Hindlimb muscle (tissue), 1 donor: ENCODE measurements at regions not wholly inside any gene's neighbourhood (a gene's known extent, or its start where the extent isn't known, plus 50 kb on each side); places are given as distances from the start of the nearest gene placed in this dataset.
A peak's percentile ranks its signal among the peaks of the same experiment; 100 is the strongest.

Experiments
- DNase-seq: peaks from one replicate; pipeline ENCODE4 v3.0.0-alpha.2; 2013

DNA sequence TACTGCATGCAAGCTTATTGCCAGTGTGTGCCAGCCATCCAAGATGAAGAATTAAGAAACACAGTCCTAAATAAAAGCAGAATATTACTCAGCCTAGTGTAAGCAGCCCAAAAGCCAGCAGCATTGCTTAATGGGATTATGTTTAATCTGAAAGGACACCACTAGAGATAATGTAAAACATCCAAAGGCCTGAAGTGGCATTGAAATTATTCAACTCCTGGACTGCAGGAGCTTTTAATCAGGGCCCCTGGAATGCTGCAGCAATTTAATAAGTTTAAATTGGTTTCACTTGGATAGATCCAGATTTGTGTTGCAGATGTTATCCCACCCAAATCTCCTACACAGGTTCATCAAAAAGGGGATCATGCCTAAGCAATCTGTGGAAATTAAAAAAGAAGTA, 193.0 kb downstream of the C12orf50 start:
- DNase-seq, result no peak

GRCh38 chr12:87828382-87828973, 200.7 kb downstream of the C12orf50 start:
- DNase-seq, result no peak

DNA sequence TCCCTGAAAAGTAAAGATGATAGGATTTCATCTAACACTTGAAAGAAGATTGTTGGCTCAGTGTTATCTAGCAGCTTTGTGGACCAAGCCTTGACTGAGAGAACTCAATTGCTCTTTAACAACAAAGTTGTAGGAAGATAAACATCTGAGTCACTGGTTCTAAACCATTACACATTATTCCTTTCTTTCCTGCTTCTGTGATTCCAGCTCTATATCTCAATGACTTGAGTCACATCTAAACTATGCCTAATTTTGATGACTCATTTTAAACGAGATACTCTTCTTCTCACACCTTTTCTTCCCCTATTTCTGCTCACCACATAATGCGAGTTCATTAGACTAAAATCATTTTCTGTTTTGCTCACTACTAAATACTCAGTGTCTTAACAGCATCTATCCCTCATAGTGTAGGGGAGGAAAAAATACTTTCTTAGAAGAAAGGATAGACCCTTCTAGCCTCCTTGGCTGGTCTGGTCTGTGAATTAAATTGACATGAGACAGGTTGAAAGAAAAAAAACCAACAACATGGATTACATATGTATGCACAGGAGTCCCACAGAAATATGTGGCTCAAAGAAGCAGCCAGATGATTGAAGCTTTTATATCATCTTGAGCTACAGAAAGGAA, 201.4 kb downstream of the C12orf50 start:
- no peak for DNase-seq

DNA sequence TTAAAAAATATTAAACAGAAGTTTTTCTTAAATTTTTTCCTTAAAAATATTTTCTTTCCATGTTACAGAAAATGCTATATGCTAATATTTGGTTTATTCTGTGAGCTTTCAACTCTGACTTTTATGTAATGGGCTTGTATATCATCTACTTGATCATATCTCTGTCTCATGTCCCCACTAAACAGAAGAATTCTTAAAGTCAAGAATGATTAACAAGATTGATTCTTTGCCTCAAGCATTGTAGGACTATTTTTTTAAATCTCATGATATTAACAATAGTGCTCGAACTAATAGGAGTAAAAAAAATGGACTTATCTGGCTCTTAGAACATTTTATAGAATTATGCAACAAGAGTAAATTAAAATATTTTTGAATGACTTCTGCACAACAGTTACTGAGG, 206.3 kb downstream of the C12orf50 start:
- DNase-seq, result no peak

DNA sequence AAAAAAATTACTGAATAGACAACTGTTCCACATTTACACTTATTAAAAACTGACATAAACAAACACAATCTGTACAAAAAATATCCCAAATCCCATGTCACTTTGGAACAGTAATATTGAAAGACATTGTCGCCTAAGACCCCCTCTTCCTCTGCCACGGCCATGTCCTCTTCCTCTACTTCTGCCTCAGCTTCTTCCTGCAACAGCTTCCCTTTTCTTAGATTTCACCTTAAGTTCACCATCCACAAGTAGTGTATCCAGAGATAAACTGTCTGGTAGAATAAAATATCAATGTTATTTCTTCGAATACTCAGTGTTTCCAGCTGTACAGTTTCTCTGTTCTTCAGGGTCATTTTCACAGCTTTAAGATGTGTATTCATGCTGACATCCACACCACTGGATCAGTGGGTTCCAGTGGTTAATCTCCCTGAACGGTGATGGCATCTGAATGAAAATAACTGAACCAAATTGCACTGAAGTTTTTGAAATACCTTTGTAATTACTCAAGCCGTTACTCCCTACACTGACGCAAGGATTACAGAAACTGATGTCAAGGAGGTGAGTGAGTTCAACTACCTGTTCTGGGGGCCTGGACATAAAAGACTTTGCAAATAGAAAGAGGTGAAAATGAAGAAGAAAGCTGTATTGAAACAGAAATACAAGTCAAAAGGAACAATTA, 208.5 kb downstream of the C12orf50 start:
- no peak for DNase-seq

GRCh38 chr12:87818441-87818840, 210.8 kb downstream of the C12orf50 start:
- DNase-seq, result no peak

GRCh38 chr12:87815771-87816585, 213.2 kb downstream of the C12orf50 start:
- no peak for DNase-seq

GRCh38 chr12:87814625-87815024, 214.6 kb downstream of the C12orf50 start:
- DNase-seq, result no peak

DNA sequence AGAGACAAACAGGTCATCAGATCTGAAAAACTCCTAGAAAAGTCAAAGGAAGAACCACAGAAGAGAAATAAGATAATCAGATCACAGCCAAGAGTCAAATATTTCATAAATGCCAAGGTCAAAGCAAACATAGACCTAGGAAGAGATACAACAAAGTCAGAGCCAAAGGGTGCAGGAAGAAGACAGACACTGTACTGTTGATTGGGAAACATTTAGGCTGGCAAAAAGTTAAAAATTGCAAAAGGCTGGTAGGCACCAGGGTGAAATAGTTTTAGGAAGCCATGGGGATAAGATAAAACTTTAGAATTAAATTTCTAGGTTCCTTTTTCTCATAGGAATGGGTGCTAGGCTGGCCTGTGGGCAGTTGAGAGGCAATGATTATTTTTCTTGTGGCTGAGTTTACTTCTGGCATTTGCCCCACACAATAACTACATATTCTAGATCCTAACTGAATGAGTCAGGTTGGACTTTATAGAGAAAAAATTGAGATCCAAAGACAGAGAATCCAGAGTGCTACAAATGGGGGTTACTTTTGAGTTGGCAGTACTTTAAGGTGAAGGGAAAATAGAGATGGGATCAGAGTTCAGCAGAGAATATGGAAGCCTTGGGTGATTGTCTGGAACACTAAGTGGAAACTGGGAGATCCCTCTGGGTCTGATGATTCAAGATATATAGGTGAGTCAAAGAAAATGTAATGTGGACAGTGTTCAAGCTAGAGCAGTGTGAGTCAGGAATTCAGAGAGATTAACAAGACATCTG, 215.5 kb downstream of the C12orf50 start:
- DNase-seq, result no peak

DNA sequence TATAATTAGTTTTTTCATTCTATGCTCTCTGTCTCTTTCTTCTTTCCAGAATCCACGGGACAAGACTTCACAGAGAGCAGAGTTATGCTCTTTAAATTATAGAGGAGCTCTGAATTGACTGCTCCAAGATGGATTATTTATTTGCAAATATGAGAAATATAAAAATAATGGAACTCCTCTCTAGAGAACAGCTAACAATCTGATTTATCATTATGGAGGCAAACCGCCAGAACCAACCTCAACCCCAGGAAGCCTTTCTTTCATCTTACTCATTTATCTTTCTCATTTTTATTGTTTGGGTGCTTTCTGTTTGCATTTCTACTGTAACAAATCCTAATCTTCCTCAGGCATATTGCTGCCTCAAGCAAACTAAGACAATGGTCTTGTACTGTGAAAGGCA, 216.5 kb downstream of the C12orf50 start:
- DNase-seq, result no peak

GRCh38 chr12:87812030-87812429, 217.2 kb downstream of the C12orf50 start:
- DNase-seq, result no peak

GRCh38 chr12:87809916-87810315, 219.3 kb downstream of the C12orf50 start:
- DNase-seq, result no peak

GRCh38 chr12:87807086-87807485, 222.1 kb downstream of the C12orf50 start:
- DNase-seq, result no peak

DNA sequence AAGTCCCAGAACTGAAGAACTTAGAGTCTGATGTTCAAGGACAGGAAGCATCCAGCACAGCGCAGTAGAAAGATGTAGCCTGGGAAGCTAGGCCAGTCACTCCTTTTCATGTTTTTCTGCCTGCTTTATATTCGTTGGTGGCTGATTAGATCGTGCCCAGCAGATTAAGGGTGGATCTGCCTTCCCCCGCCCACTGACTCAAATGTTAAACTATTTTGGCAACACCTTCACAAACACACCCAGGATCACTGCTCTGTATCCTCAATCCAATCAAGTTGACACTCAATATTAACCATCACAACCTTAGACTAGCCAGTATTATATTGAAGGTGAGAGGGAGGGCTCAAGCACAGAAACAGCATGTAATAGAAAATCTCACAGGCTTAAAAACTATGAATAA, 222.9 kb downstream of the C12orf50 start:
- DNase-seq, result no peak

DNA sequence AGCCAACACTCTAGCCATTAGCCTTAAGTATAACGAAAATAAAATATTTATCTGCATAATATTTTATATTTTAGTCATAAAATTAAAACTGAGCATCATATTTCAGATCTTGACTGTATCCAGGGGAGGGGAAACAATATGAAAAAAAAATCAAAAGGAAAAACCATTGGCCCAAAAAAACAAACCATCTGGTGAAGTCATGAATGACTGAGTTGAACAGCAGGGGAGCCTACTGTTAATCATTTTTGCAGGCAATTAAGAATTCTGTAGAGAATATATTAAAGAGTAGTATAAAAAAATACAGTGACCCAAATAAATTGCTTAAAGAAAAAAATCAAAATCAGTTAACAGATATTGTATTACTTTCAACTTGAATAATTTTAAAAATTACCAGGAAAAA, 224.8 kb downstream of the C12orf50 start:
- DNase-seq, result no peak

- no peak for DNase-seq
Observed at GRCh38 chr12:87802721-87803011, 226.5 kb downstream of the C12orf50 start.

DNA sequence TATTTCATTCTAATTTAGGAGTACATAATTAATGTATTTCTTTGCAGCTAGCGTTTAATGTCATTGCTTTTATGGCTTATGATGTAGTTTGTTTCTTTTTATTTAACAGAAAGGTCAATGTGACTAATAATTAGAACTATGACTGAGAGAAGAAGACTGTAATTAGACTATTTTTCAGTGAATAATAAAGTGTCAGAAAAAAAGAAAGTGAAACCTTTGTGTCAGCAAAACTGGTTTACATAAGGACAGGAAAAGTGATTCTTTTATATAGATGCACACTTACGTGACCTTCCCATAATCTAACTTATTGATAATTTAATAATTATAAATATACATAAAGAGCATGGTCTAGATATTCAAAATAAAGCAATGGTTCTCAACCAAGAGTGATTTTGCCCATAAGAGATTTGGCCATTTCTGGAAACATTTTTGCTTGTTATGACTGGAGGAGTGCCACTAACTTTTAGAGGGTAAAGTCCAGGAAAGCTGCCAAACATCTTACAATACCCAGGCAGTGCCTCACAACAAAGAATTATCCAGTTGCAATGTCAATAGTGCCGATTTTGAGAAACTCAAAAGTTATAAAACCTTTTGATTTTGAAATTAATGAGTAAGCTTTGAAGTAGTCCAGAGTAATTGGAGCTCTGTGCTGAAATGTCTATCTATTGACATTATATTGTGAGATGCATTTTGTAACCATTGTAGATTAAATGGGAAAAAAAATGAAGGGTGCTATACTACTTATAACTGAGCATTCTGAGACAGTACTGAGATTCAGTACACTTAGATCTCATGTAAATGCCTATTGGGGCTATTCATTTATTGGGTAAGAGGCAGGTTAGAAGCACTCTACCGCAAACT, 227.1 kb downstream of the C12orf50 start:
- no peak for DNase-seq

GRCh38 chr12:87796961-87797516, 232.2 kb downstream of the C12orf50 start:
- no peak for DNase-seq

- no peak for DNase-seq
Observed at GRCh38 chr12:87795555-87795954, 233.6 kb downstream of the C12orf50 start.

- no peak for DNase-seq
Observed at GRCh38 chr12:87794854-87795253, 234.3 kb downstream of the C12orf50 start.

GRCh38 chr12:87793131-87793530, 236.1 kb downstream of the C12orf50 start:
- peak; percentile 56 for DNase-seq
